Liver (tissue), 8 donors: ENCODE measurements at regions not wholly inside any gene's neighbourhood (a gene's known extent, or its start where the extent isn't known, plus 50 kb on each side); places are given as distances from the start of the nearest gene placed in this dataset.

Source experiments
- DNase-seq: peaks from one replicate; pipeline ENCODE4 v3.0.0-alpha.2; 2017; ENCODE audit warnings: low spot score
- H3K27ac ChIP-seq, 2 donors: one replicate each; pipeline ENCODE4 v1.7.0; 2013; ENCODE audit warnings: inconsistent platforms in 2 of 2, low read length in 2 of 2, control low read depth in 1 of 2, low read depth in 1 of 2, mild to moderate bottlenecking in 1 of 2
- H3K27me3 ChIP-seq, 4 donors: one replicate each; pipeline versions ENCODE4 v1.6.1 to v1.7.0; 2013; ENCODE audit warnings: low read length in 3 of 4, inconsistent platforms in 1 of 4, mild to moderate bottlenecking in 1 of 4, moderate library complexity in 1 of 4; ENCODE audit not compliant: control insufficient read depth in 4 of 4, insufficient read depth in 4 of 4
- H3K36me3 ChIP-seq, 4 donors: one replicate each; pipeline versions ENCODE4 v1.6.1 to v1.7.0; 2013; ENCODE audit warnings: low read length in 3 of 4, mild to moderate bottlenecking in 3 of 4, low read depth in 1 of 4, moderate library complexity in 1 of 4; ENCODE audit not compliant: control insufficient read depth in 4 of 4, insufficient read depth in 3 of 4
- H3K4me1 ChIP-seq, 4 donors: one replicate each; pipeline versions ENCODE4 v1.6.1 to v1.7.0; 2013; ENCODE audit warnings: low read length in 3 of 4, mild to moderate bottlenecking in 3 of 4, moderate library complexity in 1 of 4; ENCODE audit not compliant: control insufficient read depth in 4 of 4, insufficient read depth in 4 of 4
- H3K4me3 ChIP-seq, 3 donors: one replicate each; pipeline versions ENCODE4 v1.6.1 to v1.7.0; 2013; ENCODE audit warnings: low read length in 3 of 3, control low read depth in 1 of 3, low read depth in 1 of 3, mild to moderate bottlenecking in 1 of 3
- H3K9ac ChIP-seq, 2 donors: one replicate each; pipeline ENCODE4 v1.7.0; 2013; ENCODE audit warnings: low read length in 2 of 2, mild to moderate bottlenecking in 2 of 2, moderate library complexity in 2 of 2, control low read depth in 1 of 2, low read depth in 1 of 2
- H3K9me3 ChIP-seq, 4 donors: one replicate each; pipeline versions ENCODE4 v1.6.1 to v1.7.0; 2013; ENCODE audit warnings: low read length in 3 of 4; ENCODE audit not compliant: control insufficient read depth in 4 of 4
- EGR1 ChIP-seq, 2 donors: IDR thresholded peaks; 2 replicates each; pipeline ENCODE4 v1.6.1; 2016 to 2018; ENCODE audit warnings: antibody characterized with exemption in 2 of 2, low read depth in 2 of 2
- FOXA2 ChIP-seq: IDR thresholded peaks from 2 replicates; pipeline ENCODE4 v1.6.1; 2016; ENCODE audit warnings: antibody characterized with exemption
- GABPA ChIP-seq, 2 donors: IDR thresholded peaks in 1 of 2; conservative IDR thresholded peaks in 1 of 2; 2 replicates each; pipeline ENCODE4 v1.6.1; 2016; ENCODE audit warnings: antibody characterized with exemption in 2 of 2, mild to moderate bottlenecking in 1 of 2, moderate library complexity in 1 of 2
- HNF4A ChIP-seq, 2 donors: conservative IDR thresholded peaks; 2 replicates each; pipeline ENCODE4 v1.6.1; 2016; ENCODE audit warnings: antibody characterized with exemption in 2 of 2, mild to moderate bottlenecking in 2 of 2
- JUND ChIP-seq, 2 donors: IDR thresholded peaks; 2 replicates each; pipeline ENCODE4 v1.6.1; 2016; ENCODE audit warnings: antibody characterized with exemption in 2 of 2
- NR2F2 ChIP-seq: IDR thresholded peaks from 2 replicates; pipeline ENCODE4 v1.6.1; 2016; ENCODE audit warnings: antibody characterized with exemption
- RAD21 ChIP-seq, 2 donors: IDR thresholded peaks; 2 replicates each; pipeline ENCODE4 v1.6.1; 2016; ENCODE audit warnings: antibody characterized with exemption in 2 of 2, mild to moderate bottlenecking in 2 of 2
- SP1 ChIP-seq: IDR thresholded peaks from 2 replicates; pipeline ENCODE4 v1.6.1; 2018; ENCODE audit warnings: antibody characterized with exemption, mild to moderate bottlenecking
- YY1 ChIP-seq: IDR thresholded peaks from 2 replicates; pipeline ENCODE4 v1.6.1; 2016; ENCODE audit warnings: antibody characterized with exemption, mild to moderate bottlenecking
- WGBS: extraction: QIAGEN DNeasy Blood & Tissue Kit; methylation state at CpG from one replicate; pipeline ENCODE4 v1.1.7; 2013; 5-methylcytosine and 5-hydroxymethylcytosine counted together
- TF ChIP-seq, protein P1 (sequence below): fragments of 150-350 bp; IDR thresholded peaks from 2 replicates; pipeline ENCODE4 v1.5.1; 2017; ENCODE audit warnings: improper control_type of control experiment, low read depth, low read length; ENCODE audit not compliant: missing input control
- TF ChIP-seq, protein P2 (sequence below): IDR thresholded peaks from 2 replicates; pipeline ENCODE4 v1.6.1; 2016; ENCODE audit warnings: antibody characterized with exemption
- TF ChIP-seq, protein P3 (sequence below): IDR thresholded peaks from 2 replicates; pipeline ENCODE4 v1.6.1; 2016; ENCODE audit warnings: antibody characterized with exemption
- donor health status: healthy.
- donor health status: healthy.
- donor health status: healthy.
- donor health status: healthy.
- donor health status: healthy.

DNA sequence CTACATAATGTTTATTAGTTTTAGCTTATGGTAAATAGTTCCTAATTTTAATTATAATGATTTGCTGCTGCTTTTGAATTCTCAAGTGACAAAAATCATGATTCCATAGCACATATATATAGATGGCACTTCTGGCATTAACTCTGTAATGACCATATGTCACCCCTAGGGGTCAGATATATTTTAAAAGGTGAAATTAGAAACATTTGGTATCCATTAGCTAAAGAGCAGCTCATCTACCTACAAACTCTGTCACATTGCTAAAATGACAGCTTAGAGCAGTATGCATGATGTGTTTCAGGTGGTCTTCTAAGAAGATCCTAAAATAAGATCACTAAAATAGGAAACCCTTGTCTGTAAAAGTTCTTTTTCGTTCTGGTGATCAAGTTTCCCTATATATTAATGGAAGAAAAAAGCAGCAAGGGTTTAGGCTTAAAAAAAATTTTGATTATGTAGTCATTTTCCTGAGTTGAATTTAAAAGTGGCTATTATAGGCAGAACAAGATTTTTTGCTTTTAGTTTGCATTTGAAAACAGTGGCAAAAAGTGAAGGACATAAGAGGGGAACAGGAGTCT is 157.7 kb upstream of the POU5F2 start:
- TF ChIP-seq FOXA2 (no peak), RAD21 (IDR thresholded peaks at IDR 0.05) (peak in 1 of 2 donors; percentile 39), JUND (IDR thresholded peaks at IDR 0.05) (no peak)
- TF ChIP-seq, protein P1, sequence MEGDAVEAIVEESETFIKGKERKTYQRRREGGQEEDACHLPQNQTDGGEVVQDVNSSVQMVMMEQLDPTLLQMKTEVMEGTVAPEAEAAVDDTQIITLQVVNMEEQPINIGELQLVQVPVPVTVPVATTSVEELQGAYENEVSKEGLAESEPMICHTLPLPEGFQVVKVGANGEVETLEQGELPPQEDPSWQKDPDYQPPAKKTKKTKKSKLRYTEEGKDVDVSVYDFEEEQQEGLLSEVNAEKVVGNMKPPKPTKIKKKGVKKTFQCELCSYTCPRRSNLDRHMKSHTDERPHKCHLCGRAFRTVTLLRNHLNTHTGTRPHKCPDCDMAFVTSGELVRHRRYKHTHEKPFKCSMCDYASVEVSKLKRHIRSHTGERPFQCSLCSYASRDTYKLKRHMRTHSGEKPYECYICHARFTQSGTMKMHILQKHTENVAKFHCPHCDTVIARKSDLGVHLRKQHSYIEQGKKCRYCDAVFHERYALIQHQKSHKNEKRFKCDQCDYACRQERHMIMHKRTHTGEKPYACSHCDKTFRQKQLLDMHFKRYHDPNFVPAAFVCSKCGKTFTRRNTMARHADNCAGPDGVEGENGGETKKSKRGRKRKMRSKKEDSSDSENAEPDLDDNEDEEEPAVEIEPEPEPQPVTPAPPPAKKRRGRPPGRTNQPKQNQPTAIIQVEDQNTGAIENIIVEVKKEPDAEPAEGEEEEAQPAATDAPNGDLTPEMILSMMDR = peak; percentile 32
- DNase-seq = no peak
- Histone ChIP-seq H3K36me3 (no peaks in the 10 kb centered on the region), H3K27me3 (no peaks in the 10 kb centered on the region), H3K4me3 (no peak overlapping the region), H3K27ac (no peak overlapping the region), H3K4me1 (peaks cover 2 to 15% (median 4%) of the 10 kb centered on the region in 4 donors), H3K9me3 (no peaks in the 10 kb centered on the region), H3K9ac (no peak overlapping the region)
- WGBS = 98% methylated on average over 1 of the region's 1 CpG

DNA sequence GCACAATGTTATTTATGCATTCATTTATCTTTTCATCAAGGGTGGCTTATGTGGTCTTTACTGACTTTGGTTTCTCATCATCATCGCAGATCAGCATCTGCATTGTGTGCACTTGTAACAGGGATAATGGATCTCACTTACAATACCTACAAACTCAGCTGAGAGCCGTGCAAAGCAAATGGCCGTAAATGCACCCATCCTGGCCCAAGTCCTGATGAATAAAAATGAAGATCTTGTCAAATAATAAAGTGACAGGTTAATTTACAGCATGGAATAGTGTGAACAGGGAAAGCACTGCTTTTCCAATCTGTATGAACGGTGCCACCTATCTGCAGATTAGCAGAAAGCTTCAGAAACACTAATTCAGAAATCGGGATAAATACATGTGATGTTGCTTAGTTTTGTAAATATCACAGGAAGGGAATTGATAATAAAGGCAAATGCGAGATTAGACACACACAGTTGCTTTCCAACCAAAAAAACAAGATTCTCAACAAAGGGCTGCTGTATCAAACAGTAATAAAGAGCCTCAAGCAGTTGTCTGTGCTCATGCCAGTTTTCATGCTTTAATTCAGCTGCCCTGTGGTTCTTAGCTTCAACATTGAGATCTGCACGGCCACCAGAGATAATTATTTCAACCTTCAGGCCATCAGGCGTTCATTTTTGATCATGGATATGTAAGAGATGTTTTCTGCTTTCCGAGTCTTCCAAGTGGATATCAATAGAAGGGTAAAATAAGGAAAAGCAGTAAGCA is 153.4 kb upstream of the POU5F2 start:
- peaks cover 0 to 6% (median 4%) of the 10 kb centered on the region in 4 donors for H3K4me1 ChIP-seq
- H3K9ac ChIP-seq = no peak overlapping the region
- TF ChIP-seq RAD21 (IDR thresholded peaks at IDR 0.05) = peak; percentile 61 to 69
- no peak for TF ChIP-seq NR2F2
- TF ChIP-seq YY1 = no peak
- TF ChIP-seq, protein P1 = peak; percentile 24
- no peak for DNase-seq
- no peak overlapping the region for H3K4me3 ChIP-seq
- no peak overlapping the region for H3K27ac ChIP-seq
- H3K36me3 ChIP-seq = no peaks in the 10 kb centered on the region
- WGBS = 71% methylated on average over 9 of the region's 9 CpGs
- H3K27me3 ChIP-seq = no peaks in the 10 kb centered on the region
- H3K9me3 ChIP-seq = no peaks in the 10 kb centered on the region

DNA sequence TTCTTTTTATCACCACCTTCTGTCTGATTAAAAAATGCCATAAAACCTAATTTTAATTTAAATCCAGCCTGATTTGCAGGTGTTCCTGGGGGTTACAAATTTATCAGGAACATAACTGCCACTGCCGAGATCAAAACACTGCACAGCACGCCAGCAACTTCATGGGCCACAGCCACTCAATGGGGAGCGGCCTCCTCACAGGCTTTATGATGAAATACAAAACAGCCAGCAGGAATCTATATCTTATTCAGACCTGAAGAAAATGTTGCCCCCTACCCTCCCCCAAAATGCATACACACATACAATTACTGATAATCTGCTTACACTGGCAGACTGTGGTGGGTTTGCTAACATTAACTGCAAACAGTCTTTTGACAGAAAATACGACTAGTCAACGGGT is 151.7 kb upstream of the POU5F2 start:
- DNase-seq = no peak
- Histone ChIP-seq H3K4me1 (peaks cover 0 to 6% (median 4%) of the 10 kb centered on the region in 4 donors), H3K27me3 (no peaks in the 10 kb centered on the region), H3K9me3 (no peaks in the 10 kb centered on the region), H3K9ac (no peak overlapping the region), H3K4me3 (no peak overlapping the region), H3K36me3 (no peaks in the 10 kb centered on the region), H3K27ac (no peak overlapping the region)
- WGBS = 98% methylated on average over 5 of the region's 5 CpGs
- TF ChIP-seq RAD21 (IDR thresholded peaks at IDR 0.05) (no peak), HNF4A (conservative IDR thresholded peaks at IDR 0.05) (no peak), FOXA2 (no peak), YY1 (no peak), EGR1 (IDR thresholded peaks at IDR 0.05; ENCODE audit: low read depth in 2 of 2) (no peak), JUND (IDR thresholded peaks at IDR 0.05) (no peak), GABPA (IDR thresholded peaks at IDR 0.05 in 1 of 2, conservative IDR thresholded peaks at IDR 0.05 in 1 of 2) (no peak), SP1 (no peak)
- TF ChIP-seq, protein P2, sequence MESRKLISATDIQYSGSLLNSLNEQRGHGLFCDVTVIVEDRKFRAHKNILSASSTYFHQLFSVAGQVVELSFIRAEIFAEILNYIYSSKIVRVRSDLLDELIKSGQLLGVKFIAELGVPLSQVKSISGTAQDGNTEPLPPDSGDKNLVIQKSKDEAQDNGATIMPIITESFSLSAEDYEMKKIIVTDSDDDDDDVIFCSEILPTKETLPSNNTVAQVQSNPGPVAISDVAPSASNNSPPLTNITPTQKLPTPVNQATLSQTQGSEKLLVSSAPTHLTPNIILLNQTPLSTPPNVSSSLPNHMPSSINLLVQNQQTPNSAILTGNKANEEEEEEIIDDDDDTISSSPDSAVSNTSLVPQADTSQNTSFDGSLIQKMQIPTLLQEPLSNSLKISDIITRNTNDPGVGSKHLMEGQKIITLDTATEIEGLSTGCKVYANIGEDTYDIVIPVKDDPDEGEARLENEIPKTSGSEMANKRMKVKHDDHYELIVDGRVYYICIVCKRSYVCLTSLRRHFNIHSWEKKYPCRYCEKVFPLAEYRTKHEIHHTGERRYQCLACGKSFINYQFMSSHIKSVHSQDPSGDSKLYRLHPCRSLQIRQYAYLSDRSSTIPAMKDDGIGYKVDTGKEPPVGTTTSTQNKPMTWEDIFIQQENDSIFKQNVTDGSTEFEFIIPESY = no peak
- TF ChIP-seq, protein P1 = no peak
- TF ChIP-seq, protein P3, sequence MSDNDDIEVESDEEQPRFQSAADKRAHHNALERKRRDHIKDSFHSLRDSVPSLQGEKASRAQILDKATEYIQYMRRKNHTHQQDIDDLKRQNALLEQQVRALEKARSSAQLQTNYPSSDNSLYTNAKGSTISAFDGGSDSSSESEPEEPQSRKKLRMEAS = no peak
